OCI-LY1 (cell line): ENCODE measurements at regions not wholly inside any gene's neighbourhood (a gene's known extent, or its start where the extent isn't known, plus 50 kb on each side); places are given as distances from the start of the nearest gene placed in this dataset.

Experiments used
- H2AFZ ChIP-seq: fragments of 200-600 bp; sonication (generic), shearing (Covaris generic); 2 replicates; pipeline ENCODE4 v1.6.0; 2014; ENCODE audit warnings: antibody characterized with exemption, mild to moderate bottlenecking, low read length
- H3F3A ChIP-seq: fragments of 200-600 bp; sonication (generic), shearing (Covaris generic); 2 replicates; pipeline ENCODE4 v1.6.0; 2014; ENCODE audit warnings: mild to moderate bottlenecking, antibody characterized with exemption, low read length, moderate library complexity; ENCODE audit not compliant: insufficient read depth
- H3K27ac ChIP-seq: fragments of 200-600 bp; sonication (generic); 2 replicates; pipeline ENCODE4 v1.5.1; 2014; ENCODE audit warnings: low read length, mixed run types, mild to moderate bottlenecking, low read depth; ENCODE audit not compliant: poor library complexity, severe bottlenecking
- H3K27me3 ChIP-seq: fragments of 200-600 bp; sonication (generic); 2 replicates; pipeline ENCODE4 v1.6.0; 2014; ENCODE audit warnings: antibody characterized with exemption, mild to moderate bottlenecking, low read length, moderate library complexity; ENCODE audit not compliant: insufficient read depth
- H3K36me3 ChIP-seq: fragments of 200-600 bp; sonication (generic); 2 replicates; pipeline ENCODE4 v1.6.1; 2014; ENCODE audit warnings: mild to moderate bottlenecking, antibody characterized with exemption, low read length, moderate library complexity, mixed read lengths; ENCODE audit not compliant: insufficient read depth
- H3K4me1 ChIP-seq: fragments of 200-600 bp; sonication (generic); 2 replicates; pipeline ENCODE4 v1.5.1; 2014; ENCODE audit warnings: mild to moderate bottlenecking, low read length, moderate library complexity; ENCODE audit not compliant: insufficient read depth, severe bottlenecking
- H3K4me2 ChIP-seq: fragments of 200-600 bp; sonication (generic), shearing (Covaris generic); 2 replicates; pipeline ENCODE4 v1.6.1; 2014; ENCODE audit warnings: low read length
- H3K4me3 ChIP-seq: fragments of 200-600 bp; sonication (generic); 2 replicates; pipeline ENCODE4 v1.5.1; 2014; ENCODE audit warnings: low read length, low read depth, mild to moderate bottlenecking, mixed read lengths; ENCODE audit not compliant: poor library complexity, severe bottlenecking
- H3K79me2 ChIP-seq: fragments of 200-600 bp; shearing (Covaris generic); 2 replicates; pipeline ENCODE4 v1.6.1; 2016; ENCODE audit warnings: mixed run types, low read length, mixed read lengths; ENCODE audit not compliant: insufficient read depth
- H3K9ac ChIP-seq: fragments of 200-600 bp; sonication (generic), shearing (Covaris generic); 2 replicates; pipeline ENCODE4 v1.6.1; 2014; ENCODE audit warnings: mild to moderate bottlenecking, low read length, mixed read lengths
- H3K9me2 ChIP-seq: fragments of 200-600 bp; sonication (generic), shearing (Covaris generic); 2 replicates; pipeline ENCODE4 v1.6.1; 2014; ENCODE audit warnings: low read depth, mild to moderate bottlenecking, low read length, mixed read lengths
- H3K9me3 ChIP-seq: fragments of 200-600 bp; shearing (Covaris generic); 2 replicates; pipeline ENCODE4 v1.6.1; 2014; ENCODE audit warnings: low read length, mixed read lengths
- H4K20me1 ChIP-seq: fragments of 200-600 bp; sonication (generic), shearing (Covaris generic); 2 replicates; pipeline ENCODE4 v1.6.0; 2016; ENCODE audit warnings: mild to moderate bottlenecking, low read length; ENCODE audit not compliant: insufficient read depth
- CTCF ChIP-seq: fragments of 200-600 bp; sonication (generic), shearing (Covaris generic); IDR thresholded peaks from 2 replicates; pipeline ENCODE4 v1.5.1; 2017; ENCODE audit warnings: mild to moderate bottlenecking, antibody characterized with exemption, low read length, moderate library complexity, mixed read lengths
- EZH2 ChIP-seq: fragments of 200-600 bp; sonication (generic), shearing (Covaris generic); IDR thresholded peaks from 2 replicates; pipeline ENCODE4 v1.8.0; 2017; ENCODE audit warnings: borderline replicate concordance, mixed run types, mild to moderate bottlenecking, antibody characterized with exemption, low read length, moderate library complexity, mixed read lengths

GRCh38 chr6:786946-787763, 94.2 kb upstream of the EXOC2 start:
- Histone ChIP-seq H3F3A (no peaks in the 10 kb centered on the region), H3K4me1 (no peaks in the 10 kb centered on the region), H2AFZ (no peak overlapping the region), H3K9ac (no peak overlapping the region), H3K9me2 (no peaks in the 10 kb centered on the region), H3K27me3 (peaks cover 4% of the 10 kb centered on the region; the same call in 1 of the 2 replicates), H4K20me1 (no peaks in the 10 kb centered on the region), H3K4me2 (no peak overlapping the region), H3K79me2 (no peaks in the 10 kb centered on the region), H3K4me3 (no peak overlapping the region), H3K9me3 (0 out of 2 replicates have a peak, but pooled peaks cover 7% of the 10 kb centered on the region), H3K27ac (no peak overlapping the region), H3K36me3 (no peaks in the 10 kb centered on the region; the same call in 1 of the 2 replicates)
- TF ChIP-seq EZH2: no peak
- TF ChIP-seq CTCF: peak; percentile 88

DNA sequence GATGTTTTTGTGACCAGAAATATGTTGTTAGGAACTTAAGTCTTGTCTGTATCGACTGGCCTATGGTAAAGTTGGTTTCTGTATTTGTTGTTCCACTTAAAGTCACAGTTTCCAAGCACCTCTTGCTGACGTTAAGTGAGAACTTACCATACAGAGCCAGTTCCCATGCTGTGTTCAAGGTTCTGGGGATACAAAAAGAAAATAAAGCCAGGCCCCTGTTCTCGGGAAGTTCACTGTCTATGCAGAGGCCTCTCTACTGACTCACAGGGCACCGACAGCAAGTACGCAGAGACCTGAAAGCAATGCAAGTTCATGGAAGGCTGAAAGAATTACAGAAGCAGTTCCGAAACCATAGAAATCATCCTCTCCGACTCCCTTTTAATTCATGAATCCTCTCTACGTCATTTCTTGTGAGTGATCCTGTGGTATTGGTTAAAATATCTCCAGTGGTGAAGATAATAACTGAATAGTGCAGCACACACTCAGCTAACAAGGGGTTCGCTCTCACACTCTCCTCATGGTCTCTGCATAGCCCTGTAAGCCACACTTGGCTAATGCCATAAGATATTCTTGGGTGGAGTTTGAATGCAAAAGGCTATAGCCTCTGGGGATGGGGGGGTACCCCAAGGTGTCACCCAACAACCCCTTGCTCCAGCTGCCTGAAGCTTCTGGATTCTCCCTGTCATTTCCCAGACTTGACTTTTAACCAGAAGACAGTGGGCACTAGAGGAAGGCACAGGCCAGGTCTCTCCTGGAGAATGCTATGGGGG, 91.2 kb upstream of the EXOC2 start:
- Histone ChIP-seq H3K9ac (no peak overlapping the region), H3K4me3 (no peak overlapping the region), H3K27ac (no peak overlapping the region), H2AFZ (no peak overlapping the region), H3K9me2 (no peaks in the 10 kb centered on the region), H3K4me2 (no peak overlapping the region), H3F3A (no peaks in the 10 kb centered on the region), H3K9me3 (no peaks in the 10 kb centered on the region), H3K36me3 (no peaks in the 10 kb centered on the region), H3K4me1 (no peaks in the 10 kb centered on the region), H3K79me2 (no peaks in the 10 kb centered on the region), H4K20me1 (no peaks in the 10 kb centered on the region), H3K27me3 (peaks cover 4% of the 10 kb centered on the region; the same call in 1 of the 2 replicates)
- no peak for TF ChIP-seq EZH2
- TF ChIP-seq CTCF: no peak

- no peaks in the 10 kb centered on the region for H3K9me2 ChIP-seq
- no peak overlapping the region for H3K4me3 ChIP-seq
- H2AFZ ChIP-seq: no peak overlapping the region
- no peak overlapping the region for H3K9ac ChIP-seq
- H3K4me1 ChIP-seq: no peaks in the 10 kb centered on the region
- no peaks in the 10 kb centered on the region for H3K9me3 ChIP-seq
- no peaks in the 10 kb centered on the region for H4K20me1 ChIP-seq
- no peaks in the 10 kb centered on the region for H3F3A ChIP-seq
- no peak overlapping the region for H3K27ac ChIP-seq
- H3K4me2 ChIP-seq: no peak overlapping the region
- H3K36me3 ChIP-seq: no peaks in the 10 kb centered on the region
- H3K79me2 ChIP-seq: no peaks in the 10 kb centered on the region
- H3K27me3 ChIP-seq: peaks cover 9% of the 10 kb centered on the region
- TF ChIP-seq CTCF (no peak), EZH2 (no peak)
Measured at GRCh38 chr6:782141-782540, 89.2 kb upstream of the EXOC2 start.
